Esophagus muscularis mucosa (tissue), 4 donors: ENCODE measurements at regions not wholly inside any gene's neighbourhood (a gene's known extent, or its start where the extent isn't known, plus 50 kb on each side); places are given as distances from the start of the nearest gene placed in this dataset.
"Not testable (repeated sequence)": the region's sequence is repeated elsewhere in the genome, so short reads cannot be mapped to it uniquely, and the experiment has no call there.

Experiments used
- DNase-seq: peaks from one replicate; pipeline ENCODE4 v3.0.0-alpha.2; 2017; ENCODE audit errors: extremely low spot score
- H3K27ac ChIP-seq, 4 donors: fragments of 200-600 bp; sonication (generic); replicated peaks in 1 of 4; 1 replicate in 3 of 4; 2 replicates in 1 of 4; pipeline ENCODE4 v1.5.1; 2016 to 2019; ENCODE audit warnings: mild to moderate bottlenecking in 1 of 4
- H3K27me3 ChIP-seq, 4 donors: fragments of 200-600 bp; sonication (generic); one replicate each; pipeline versions ENCODE4 v1.5.1 to v1.6.0; 2016 to 2019
- H3K36me3 ChIP-seq, 4 donors: fragments of 200-600 bp; sonication (generic); one replicate each; pipeline ENCODE4 v1.5.1; 2016 to 2019
- H3K4me1 ChIP-seq, 4 donors: fragments of 200-600 bp; sonication (generic); one replicate each; pipeline ENCODE4 v1.5.1; 2016 to 2019
- H3K4me3 ChIP-seq, 4 donors: fragments of 200-600 bp; sonication (generic); 1 replicate in 2 of 4; 2 replicates in 2 of 4; pipeline ENCODE4 v1.5.1; 2016 to 2019; ENCODE audit warnings: mild to moderate bottlenecking in 4 of 4, moderate library complexity in 1 of 4
- H3K9me3 ChIP-seq, 4 donors: fragments of 200-600 bp; sonication (generic); 1 replicate in 3 of 4; 2 replicates in 1 of 4; pipeline ENCODE4 v1.5.1; 2016 to 2019
- CTCF ChIP-seq, 3 experiments: fragments of 200-600 bp in 2 of 3; fragments of 450-650 bp in 1 of 3; sonication (generic) in 2 of 3; IDR thresholded peaks; one replicate each; pipeline ENCODE4 v1.5.1; 2017 to 2019; ENCODE audit warnings: antibody characterized with exemption in 3 of 3, mild to moderate bottlenecking in 2 of 3, moderate library complexity in 1 of 3
- EP300 ChIP-seq: sonication (generic); formaldehyde crosslinking; IDR thresholded peaks from one replicate; pipeline ENCODE4 v1.6.1; 2017; ENCODE audit warnings: antibody characterized with exemption
- POLR2A ChIP-seq: fragments of 450-650 bp; IDR thresholded peaks from one replicate; pipeline ENCODE4 v1.6.1; 2017; ENCODE audit warnings: antibody characterized with exemption, moderate library complexity, mild to moderate bottlenecking, low read depth
- POLR2AphosphoS5 ChIP-seq, 2 donors: sonication (generic); formaldehyde crosslinking; IDR thresholded peaks; one replicate each; pipeline ENCODE4 v1.6.1; 2017; ENCODE audit warnings: antibody characterized with exemption in 2 of 2
- WGBS: methylation state at CpG from one replicate; pipeline ENCODE4 v1.1.5; 2018; 5-methylcytosine and 5-hydroxymethylcytosine counted together
- intact Hi-C: fragments of 100-400 bp; cut with DNase I; formaldehyde crosslinking; loops from one replicate; pipeline ENCODE4 v1.15.1; 2023

GRCh38 chr10:127648885-127649284, 88.1 kb upstream of the FOXI2 start:
- 75% methylated on average over 3 of the region's 3 CpGs for WGBS
- intact Hi-C loops: no loop called here
- H3K27ac ChIP-seq: no peak overlapping the region
- TF ChIP-seq POLR2AphosphoS5 (IDR thresholded peaks at IDR 0.05) (no peak), EP300 (no peak), CTCF (IDR thresholded peaks at IDR 0.05) (no peak), POLR2A (no peak)
- no peak for DNase-seq
- no peaks in the 10 kb centered on the region for H3K36me3 ChIP-seq
- H3K4me3 ChIP-seq: no peak overlapping the region
- H3K4me1 ChIP-seq: no peaks in the 10 kb centered on the region
- no peaks in the 10 kb centered on the region for H3K27me3 ChIP-seq
- no peaks in the 10 kb centered on the region for H3K9me3 ChIP-seq

DNA sequence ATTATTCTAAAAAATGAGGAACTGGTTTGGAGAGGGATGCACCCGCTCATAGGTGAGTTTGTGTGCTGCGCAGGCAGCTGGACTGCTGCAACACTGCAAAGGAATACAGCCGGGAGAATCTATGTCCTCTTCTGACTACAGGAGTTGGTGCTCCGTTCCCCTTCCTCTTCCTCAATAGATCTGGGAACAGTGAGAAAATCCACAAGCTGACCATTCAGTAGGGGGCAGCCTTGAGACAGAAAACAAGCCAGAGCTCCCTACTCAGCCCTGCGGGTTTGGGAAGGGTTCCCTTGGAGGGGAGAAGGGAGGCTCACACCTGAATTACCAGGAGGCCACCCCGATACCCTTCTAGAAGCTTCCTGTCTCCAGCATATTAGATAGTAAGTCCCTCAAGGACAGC, 87.3 kb upstream of the FOXI2 start:
- 73% methylated on average over 6 of the region's 6 CpGs for WGBS
- intact Hi-C loops: no loop called here
- Histone ChIP-seq H3K27me3 (no peaks in the 10 kb centered on the region), H3K27ac (no peak overlapping the region), H3K4me3 (no peak overlapping the region), H3K36me3 (no peaks in the 10 kb centered on the region), H3K4me1 (no peaks in the 10 kb centered on the region), H3K9me3 (no peaks in the 10 kb centered on the region)
- DNase-seq: no peak
- TF ChIP-seq POLR2AphosphoS5 (IDR thresholded peaks at IDR 0.05): no peak
- no peak for TF ChIP-seq CTCF (IDR thresholded peaks at IDR 0.05)
- TF ChIP-seq POLR2A: no peak
- no peak for TF ChIP-seq EP300

- Histone ChIP-seq H3K4me1 (no peaks in the 10 kb centered on the region), H3K9me3 (no peaks in the 10 kb centered on the region), H3K27ac (no peak overlapping the region), H3K4me3 (no peak overlapping the region), H3K27me3 (peaks cover 0 to 6% (median 0%) of the 10 kb centered on the region in 4 donors), H3K36me3 (no peaks in the 10 kb centered on the region)
- 67% methylated on average over 1 of the region's 1 CpG for WGBS
- DNase-seq: no peak
- no peak for TF ChIP-seq POLR2A
- TF ChIP-seq EP300: no peak
- TF ChIP-seq POLR2AphosphoS5 (IDR thresholded peaks at IDR 0.05): no peak
- TF ChIP-seq CTCF (IDR thresholded peaks at IDR 0.05): no peak
- intact Hi-C loops: no loop called here
Observed at GRCh38 chr10:127657056-127657455, 79.9 kb upstream of the FOXI2 start.

GRCh38 chr10:127676430-127676829, 60.6 kb upstream of the FOXI2 start:
- intact Hi-C loops: not testable (repeated sequence)

GRCh38 chr10:127678091-127678490, 58.9 kb upstream of the FOXI2 start:
- whole genome bisulfite sequencing: 67% methylated on average over 8 of the region's 8 CpGs
- H3K36me3 ChIP-seq: no peaks in the 10 kb centered on the region
- no peaks in the 10 kb centered on the region for H3K9me3 ChIP-seq
- TF ChIP-seq EP300: no peak
- TF ChIP-seq POLR2AphosphoS5 (IDR thresholded peaks at IDR 0.05): no peak
- TF ChIP-seq CTCF (IDR thresholded peaks at IDR 0.05): no peak
- no peak for TF ChIP-seq POLR2A
- H3K4me3 ChIP-seq: no peak overlapping the region
- H3K27me3 ChIP-seq: no peaks in the 10 kb centered on the region
- H3K4me1 ChIP-seq: no peaks in the 10 kb centered on the region
- no peak overlapping the region for H3K27ac ChIP-seq
- intact Hi-C loops: no loop called here
- DNase-seq: no peak

More at GRCh38 chr10:127676430-127676829, 60.6 kb upstream of the FOXI2 start:
- not testable (repeated sequence) for H3K36me3 ChIP-seq, H3K4me3 ChIP-seq, H3K27me3 ChIP-seq, H3K4me1 ChIP-seq, DNase-seq, H3K9me3 ChIP-seq, H3K27ac ChIP-seq
- 25% methylated on average over 3 of the region's 3 CpGs for WGBS
